ENCODE measurements at regions not wholly inside any gene's neighbourhood (a gene's known extent, or its start where the extent isn't known, plus 50 kb on each side); places are given as distances from the start of the nearest gene placed in this dataset.

DNA sequence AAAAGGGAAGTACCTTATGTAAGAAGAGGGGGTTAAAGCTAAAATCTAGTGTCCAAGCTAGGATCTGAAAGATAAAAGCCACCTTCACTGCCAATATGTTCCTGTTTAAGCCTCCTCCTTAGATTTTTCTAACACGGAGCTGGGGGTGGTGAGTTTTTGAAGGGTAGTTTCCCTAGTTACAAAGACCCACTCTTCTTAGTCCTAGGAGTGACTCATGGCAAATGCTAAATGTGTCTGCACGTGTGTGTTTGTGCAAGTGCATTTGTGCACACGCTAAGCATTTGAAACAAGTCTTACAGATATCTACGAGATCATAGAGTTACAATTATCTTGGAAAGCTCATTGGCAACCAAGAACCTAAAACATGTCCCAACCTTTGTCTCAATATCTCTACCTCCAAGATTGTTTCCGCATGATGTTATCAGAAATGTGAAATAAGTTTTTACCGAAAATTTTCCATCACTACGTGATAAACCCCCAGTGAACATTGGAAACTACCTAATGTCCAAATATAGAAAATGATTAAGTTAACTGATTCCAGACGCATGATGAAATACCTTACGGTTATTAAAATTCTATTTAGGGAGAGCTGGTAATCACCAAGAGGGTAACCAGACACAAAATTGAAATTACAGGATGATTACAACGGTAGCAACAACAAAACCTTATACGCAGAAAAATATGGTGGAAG, 78.0 kb upstream of the HRH2 start:
- TF ChIP-seq, protein P1, sequence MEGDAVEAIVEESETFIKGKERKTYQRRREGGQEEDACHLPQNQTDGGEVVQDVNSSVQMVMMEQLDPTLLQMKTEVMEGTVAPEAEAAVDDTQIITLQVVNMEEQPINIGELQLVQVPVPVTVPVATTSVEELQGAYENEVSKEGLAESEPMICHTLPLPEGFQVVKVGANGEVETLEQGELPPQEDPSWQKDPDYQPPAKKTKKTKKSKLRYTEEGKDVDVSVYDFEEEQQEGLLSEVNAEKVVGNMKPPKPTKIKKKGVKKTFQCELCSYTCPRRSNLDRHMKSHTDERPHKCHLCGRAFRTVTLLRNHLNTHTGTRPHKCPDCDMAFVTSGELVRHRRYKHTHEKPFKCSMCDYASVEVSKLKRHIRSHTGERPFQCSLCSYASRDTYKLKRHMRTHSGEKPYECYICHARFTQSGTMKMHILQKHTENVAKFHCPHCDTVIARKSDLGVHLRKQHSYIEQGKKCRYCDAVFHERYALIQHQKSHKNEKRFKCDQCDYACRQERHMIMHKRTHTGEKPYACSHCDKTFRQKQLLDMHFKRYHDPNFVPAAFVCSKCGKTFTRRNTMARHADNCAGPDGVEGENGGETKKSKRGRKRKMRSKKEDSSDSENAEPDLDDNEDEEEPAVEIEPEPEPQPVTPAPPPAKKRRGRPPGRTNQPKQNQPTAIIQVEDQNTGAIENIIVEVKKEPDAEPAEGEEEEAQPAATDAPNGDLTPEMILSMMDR (conservative IDR thresholded peaks at IDR 0.05; ENCODE audit: low read depth, low read length), result no peak
- no peak for TF ChIP-seq EZH2 (IDR thresholded peaks at IDR 0.05; ENCODE audit: borderline replicate concordance, low read depth, low read length, poor library complexity, severe bottlenecking)

Data from A673 (cell line).